ENCODE measurements at regions not wholly inside any gene's neighbourhood (a gene's known extent, or its start where the extent isn't known, plus 50 kb on each side); places are given as distances from the start of the nearest gene placed in this dataset.
"Not testable (repeated sequence)": the region's sequence is repeated elsewhere in the genome, so short reads cannot be mapped to it uniquely, and the experiment has no call there.

GRCh38 chr5:83404182-83404716 lies 67.3 kb upstream of the VCAN start:
- CTCF ChIA-PET = interaction anchor here (1.2 to 1.5 kb wide), 3 partner anchors 10 to 27 kb away, joined by 3 to 4 read pairs (median 4); no protein-coding TSS in a partner anchor
- H3K27me3 ChIP-seq (ENCODE audit: control insufficient read depth, insufficient read depth, low read length) = no peaks in the 10 kb centered on the region
- no peak overlapping the region for H3K4me3 ChIP-seq (ENCODE audit: low read depth, low read length)
- POLR2A ChIA-PET = no interaction called here
- DNase-seq (ENCODE audit: low read depth) = no peak
- no peaks in the 10 kb centered on the region for H3K36me3 ChIP-seq (ENCODE audit: control insufficient read depth, insufficient read depth, low read length)
- TF ChIP-seq CTCF (IDR thresholded peaks at IDR 0.05; ENCODE audit: insufficient read depth, low read depth, low read length) = no peak

GRCh38 chr5:83405662-83406061 lies 65.9 kb upstream of the VCAN start:
- no peaks in the 10 kb centered on the region for H3K36me3 ChIP-seq (ENCODE audit: control insufficient read depth, insufficient read depth, low read length)
- no peaks in the 10 kb centered on the region for H3K27me3 ChIP-seq (ENCODE audit: control insufficient read depth, insufficient read depth, low read length)
- ChIA-PET POLR2A (no interaction called here), CTCF (interaction anchor here (0.8 to 1.2 kb wide), 2 partner anchors 12 to 14 kb away, joined by 3 to 4 read pairs; no protein-coding TSS in a partner anchor)
- no peak overlapping the region for H3K4me3 ChIP-seq (ENCODE audit: low read depth, low read length)
- no peak for TF ChIP-seq CTCF (IDR thresholded peaks at IDR 0.05; ENCODE audit: insufficient read depth, low read depth, low read length)
- no peak for DNase-seq (ENCODE audit: low read depth)

- ChIA-PET CTCF (no interaction called here), POLR2A (no interaction called here)
- no peak for DNase-seq (ENCODE audit: low read depth)
- H3K36me3 ChIP-seq (ENCODE audit: control insufficient read depth, insufficient read depth, low read length) = no peaks in the 10 kb centered on the region
- TF ChIP-seq CTCF (IDR thresholded peaks at IDR 0.05; ENCODE audit: insufficient read depth, low read depth, low read length) = no peak
- H3K4me3 ChIP-seq (ENCODE audit: low read depth, low read length) = no peak overlapping the region
- H3K27me3 ChIP-seq (ENCODE audit: control insufficient read depth, insufficient read depth, low read length) = no peaks in the 10 kb centered on the region
Measured at GRCh38 chr5:83406906-83407305, 64.6 kb upstream of the VCAN start.

GRCh38 chr5:83407931-83408330 lies 63.6 kb upstream of the VCAN start:
- CTCF ChIA-PET = interaction anchor here (1.0 kb wide), 1 partner anchor 13 kb away, joined by 3 read pairs; no protein-coding TSS in a partner anchor
- no peak overlapping the region for H3K4me3 ChIP-seq (ENCODE audit: low read depth, low read length)
- no peaks in the 10 kb centered on the region for H3K27me3 ChIP-seq (ENCODE audit: control insufficient read depth, insufficient read depth, low read length)
- no peak for TF ChIP-seq CTCF (IDR thresholded peaks at IDR 0.05; ENCODE audit: insufficient read depth, low read depth, low read length)
- POLR2A ChIA-PET = no interaction called here
- no peaks in the 10 kb centered on the region for H3K36me3 ChIP-seq (ENCODE audit: control insufficient read depth, insufficient read depth, low read length)
- DNase-seq (ENCODE audit: low read depth) = no peak

GRCh38 chr5:83408719-83409118 lies 62.8 kb upstream of the VCAN start:
- Histone ChIP-seq H3K4me3 (ENCODE audit: low read depth, low read length) (no peak overlapping the region), H3K36me3 (ENCODE audit: control insufficient read depth, insufficient read depth, low read length) (no peaks in the 10 kb centered on the region), H3K27me3 (ENCODE audit: control insufficient read depth, insufficient read depth, low read length) (no peaks in the 10 kb centered on the region)
- DNase-seq (ENCODE audit: low read depth) = no peak
- ChIA-PET POLR2A (no interaction called here), CTCF (no interaction called here)
- TF ChIP-seq CTCF (IDR thresholded peaks at IDR 0.05; ENCODE audit: insufficient read depth, low read depth, low read length) = no peak

- H3K27me3 ChIP-seq (ENCODE audit: control insufficient read depth, insufficient read depth, low read length); H3K36me3 ChIP-seq (ENCODE audit: control insufficient read depth, insufficient read depth, low read length); POLR2A ChIA-PET; DNase-seq (ENCODE audit: low read depth); H3K4me3 ChIP-seq (ENCODE audit: low read depth, low read length): not testable (repeated sequence)
- CTCF ChIA-PET = interaction anchor here (1.2 kb wide), 1 partner anchor 9 kb away, joined by 3 read pairs; no protein-coding TSS in a partner anchor
Measured at GRCh38 chr5:83409776-83410175, 61.8 kb upstream of the VCAN start.

GRCh38 chr5:83410319-83410718 lies 61.2 kb upstream of the VCAN start:
- H3K4me3 ChIP-seq (ENCODE audit: low read depth, low read length); POLR2A ChIA-PET: not testable (repeated sequence)
- CTCF ChIA-PET = interaction anchor here (1.2 kb wide), 1 partner anchor 8 kb away, joined by 3 read pairs; no protein-coding TSS in a partner anchor

More at GRCh38 chr5:83410319-83410718, 61.2 kb upstream of the VCAN start:
- H3K36me3 ChIP-seq (ENCODE audit: control insufficient read depth, insufficient read depth, low read length); H3K27me3 ChIP-seq (ENCODE audit: control insufficient read depth, insufficient read depth, low read length); DNase-seq (ENCODE audit: low read depth): not testable (repeated sequence)
